NCI-H2171 treated with DMSO at 0.1 percent for 48 hours (cell line): ENCODE measurements at regions not wholly inside any gene's neighbourhood (a gene's known extent, or its start where the extent isn't known, plus 50 kb on each side); places are given as distances from the start of the nearest gene placed in this dataset.
"Not testable (repeated sequence)": the region's sequence is repeated elsewhere in the genome, so short reads cannot be mapped to it uniquely, and the experiment has no call there.

ENCODE experiments used
- DNase-seq: peaks from one replicate; lab custom pipeline; 2025; lab: John Stamatoyannopoulos, UW

DNA sequence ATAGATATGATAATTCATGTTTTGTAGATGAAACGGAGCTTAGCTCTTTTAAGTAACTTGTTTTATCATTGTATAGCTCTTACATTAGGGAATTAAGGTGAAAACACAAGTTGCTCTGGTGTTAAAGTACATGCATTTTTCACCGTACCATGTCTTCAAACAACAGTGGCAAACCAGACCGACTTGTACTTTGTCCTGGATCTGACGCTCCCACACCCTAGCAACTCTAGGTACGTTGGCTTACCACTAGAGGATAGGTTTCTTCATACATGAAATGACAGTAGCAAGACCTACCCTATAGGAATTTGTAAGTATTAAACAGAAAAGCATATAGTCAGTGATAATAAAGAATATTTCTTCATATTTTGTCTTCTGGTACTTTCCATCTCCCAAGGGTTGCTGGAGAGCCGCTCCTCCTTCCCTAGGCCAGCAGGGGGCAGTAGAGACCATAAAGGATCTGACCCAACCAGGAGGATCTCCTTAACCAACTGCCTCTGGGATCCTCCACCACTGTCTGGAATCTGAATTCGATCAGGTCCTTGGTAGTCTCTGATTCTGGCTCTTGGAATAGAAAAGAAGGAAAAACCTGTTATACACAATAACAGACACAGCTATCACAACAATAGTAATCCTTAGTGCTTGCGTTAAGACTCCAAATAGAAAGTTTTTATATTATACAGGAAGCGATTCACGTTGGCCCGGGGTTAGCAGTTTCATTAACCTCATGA lies 136.7 kb downstream of the CAVIN4 start:
- DNase-seq = peak; percentile 72

- DNase-seq = no peak
Measured at GRCh38 chr9:100715100-100715380, 137.2 kb downstream of the CAVIN4 start.

GRCh38 chr9:100718717-100719116 lies 140.8 kb downstream of the CAVIN4 start:
- no peak for DNase-seq

DNA sequence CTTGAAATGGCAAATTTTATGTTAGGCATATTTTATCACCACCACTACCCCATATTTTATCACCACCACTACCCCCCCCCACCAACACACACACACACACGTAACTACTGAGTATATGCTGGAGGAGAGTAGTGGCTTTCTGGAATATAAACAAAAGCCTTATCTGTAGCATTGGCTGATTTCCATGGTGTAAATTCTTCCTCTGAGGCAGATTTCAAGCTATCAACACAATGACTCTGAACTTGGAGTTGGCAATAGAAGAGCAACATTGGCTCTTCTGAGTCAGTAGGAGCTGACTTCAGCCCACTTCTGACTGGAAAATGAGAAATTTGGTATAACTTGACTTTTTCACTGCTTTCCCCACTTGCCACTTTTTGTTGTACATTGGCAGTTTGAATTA lies 143.0 kb downstream of the CAVIN4 start:
- DNase-seq = no peak

- DNase-seq = peak; percentile 40
Measured at GRCh38 chr9:100724886-100725285, 147.0 kb downstream of the CAVIN4 start.

DNA sequence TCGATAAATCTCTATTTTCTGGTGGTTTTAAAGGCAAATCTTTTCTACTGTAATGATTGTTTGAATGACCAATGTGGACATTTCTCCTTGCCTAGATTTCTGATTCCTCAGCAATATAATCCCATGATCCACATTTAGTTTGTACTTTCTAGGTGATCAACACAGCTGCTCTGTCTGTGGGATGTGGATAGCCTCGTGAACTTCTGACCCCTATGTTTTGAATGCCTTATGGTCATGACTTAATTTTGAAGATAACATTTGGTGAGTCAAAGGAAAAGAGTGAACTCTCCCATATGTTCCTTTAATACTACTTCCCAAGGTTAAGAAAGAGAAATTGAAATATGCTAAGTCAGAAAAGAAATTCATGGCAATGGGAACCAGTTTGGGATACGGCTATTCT lies 147.5 kb downstream of the CAVIN4 start:
- peak; percentile 70 for DNase-seq

DNA sequence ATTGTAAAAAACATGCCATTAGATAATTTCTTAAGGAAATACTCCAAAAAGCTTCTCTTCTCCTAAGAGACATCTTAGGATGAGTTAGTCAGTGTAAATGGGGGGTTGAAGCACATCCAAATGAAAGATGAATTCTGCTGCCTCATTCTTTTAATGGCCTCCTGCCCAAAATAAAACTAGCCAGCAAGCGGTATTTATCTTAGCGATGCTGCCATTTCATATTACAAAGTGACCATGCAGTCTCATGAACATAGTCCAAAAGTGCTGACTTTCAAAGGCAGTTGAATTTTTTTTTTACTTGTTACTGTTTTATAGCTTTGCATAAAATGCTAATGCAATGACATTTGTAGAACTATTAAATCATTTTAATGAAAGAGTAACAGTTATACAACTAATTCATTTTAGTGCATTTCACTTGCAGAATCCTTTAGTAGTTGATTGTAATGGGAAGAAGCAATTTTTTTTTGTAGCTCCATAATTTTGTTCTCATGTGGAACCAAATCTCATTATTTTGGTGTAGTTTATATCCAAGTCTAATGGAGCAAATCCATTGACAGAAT lies 151.5 kb downstream of the CAVIN4 start:
- DNase-seq = no peak

- DNase-seq = no peak
Measured at GRCh38 chr9:100730086-100730485, 152.2 kb downstream of the CAVIN4 start.

DNA sequence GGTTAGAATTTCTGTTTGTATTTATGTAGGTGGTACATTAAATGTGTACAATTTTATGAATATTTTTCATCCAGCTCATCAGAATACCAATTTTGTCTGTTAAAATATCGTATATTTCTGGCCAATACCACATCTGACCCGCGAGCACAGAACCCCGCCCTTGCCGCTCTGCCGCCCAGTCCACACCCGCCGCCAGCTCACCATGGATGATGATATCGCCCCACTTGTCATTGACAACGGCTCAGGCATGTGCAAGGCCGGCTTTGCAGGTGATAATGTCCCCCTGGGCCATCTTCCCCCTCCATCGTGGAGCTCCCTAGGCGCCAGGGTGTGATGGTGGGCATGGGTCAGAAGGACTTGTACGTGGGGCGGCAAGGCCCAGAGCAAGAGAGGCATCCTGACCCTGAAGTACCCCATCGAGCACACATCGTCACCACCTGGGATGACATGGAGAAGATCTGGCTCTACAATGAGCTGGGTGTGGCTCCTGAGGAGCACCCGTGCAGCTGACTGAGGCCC lies 153.2 kb downstream of the CAVIN4 start:
- no peak for DNase-seq

DNA sequence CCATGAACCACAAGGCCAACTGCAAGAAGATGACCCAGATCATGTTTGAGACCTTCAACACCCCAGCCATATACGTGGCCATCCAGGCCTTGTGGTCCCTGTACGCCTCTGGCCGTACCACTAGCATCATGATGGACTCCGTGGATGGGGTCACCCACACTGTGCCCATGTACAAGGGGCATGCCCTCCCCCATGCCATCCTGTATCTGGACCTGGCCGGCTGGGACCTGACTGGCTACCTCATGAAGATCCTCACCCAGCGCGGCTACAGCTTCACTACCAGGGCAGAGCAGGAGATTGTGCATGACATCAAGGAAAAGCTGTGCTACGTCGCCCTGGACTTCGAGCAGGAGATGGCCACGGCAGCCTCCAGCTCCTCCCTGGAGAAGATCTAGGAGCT lies 153.7 kb downstream of the CAVIN4 start:
- DNase-seq = no peak

GRCh38 chr9:100739208-100739607 lies 161.3 kb downstream of the CAVIN4 start:
- DNase-seq = no peak

- no peak for DNase-seq
Measured at GRCh38 chr9:100739666-100740065, 161.8 kb downstream of the CAVIN4 start.

- DNase-seq = not testable (repeated sequence)
Measured at GRCh38 chr9:100748930-100749329, 171.1 kb downstream of the CAVIN4 start.

GRCh38 chr9:100756217-100756616 lies 178.3 kb downstream of the CAVIN4 start:
- peak; percentile 96 for DNase-seq

DNA sequence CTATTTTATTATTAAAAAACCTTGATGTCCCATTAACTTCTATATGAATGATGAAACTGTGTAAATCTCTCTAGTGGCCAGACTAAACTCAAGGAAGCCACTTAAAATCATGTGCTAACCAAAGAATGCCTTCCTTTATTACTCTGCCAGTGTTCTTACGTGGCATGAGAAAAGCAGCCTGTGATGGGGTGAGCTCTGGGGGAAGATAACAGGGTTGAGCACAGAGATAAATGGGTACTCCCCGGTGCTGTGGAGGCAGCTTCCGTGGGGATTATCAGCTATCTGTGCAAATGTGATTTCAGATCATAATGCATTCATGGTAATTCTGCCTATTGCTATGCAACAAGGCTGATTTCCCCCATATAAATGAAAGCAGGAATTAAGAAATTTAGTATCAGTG lies 181.3 kb downstream of the CAVIN4 start:
- DNase-seq = no peak

DNA sequence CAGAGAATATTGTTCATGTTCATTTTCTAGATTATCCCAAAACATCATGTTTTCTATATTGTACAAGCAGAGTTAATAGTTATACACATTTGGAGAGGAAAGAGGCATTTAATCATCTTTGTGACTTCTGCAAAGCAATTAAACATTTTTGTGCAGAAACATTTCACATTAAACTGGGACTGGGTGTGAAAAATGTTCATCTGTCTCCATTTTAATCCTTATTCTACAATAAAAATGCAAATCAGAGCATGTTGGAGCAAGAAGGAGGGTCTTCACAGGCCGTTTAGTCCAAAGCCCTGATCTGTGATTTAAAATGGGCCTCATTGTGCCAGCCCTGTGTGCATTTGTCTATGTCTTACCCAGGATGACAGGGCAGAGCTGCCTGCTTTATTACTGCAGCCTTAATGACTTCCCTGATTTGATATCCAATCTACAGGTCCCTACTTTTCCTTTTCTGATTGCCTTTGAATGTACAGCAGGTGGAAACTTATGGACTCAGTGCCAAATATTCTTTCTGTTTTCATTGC lies 183.5 kb downstream of the CAVIN4 start:
- DNase-seq = no peak

GRCh38 chr9:100774326-100774725 lies 196.4 kb downstream of the CAVIN4 start:
- no peak for DNase-seq

DNA sequence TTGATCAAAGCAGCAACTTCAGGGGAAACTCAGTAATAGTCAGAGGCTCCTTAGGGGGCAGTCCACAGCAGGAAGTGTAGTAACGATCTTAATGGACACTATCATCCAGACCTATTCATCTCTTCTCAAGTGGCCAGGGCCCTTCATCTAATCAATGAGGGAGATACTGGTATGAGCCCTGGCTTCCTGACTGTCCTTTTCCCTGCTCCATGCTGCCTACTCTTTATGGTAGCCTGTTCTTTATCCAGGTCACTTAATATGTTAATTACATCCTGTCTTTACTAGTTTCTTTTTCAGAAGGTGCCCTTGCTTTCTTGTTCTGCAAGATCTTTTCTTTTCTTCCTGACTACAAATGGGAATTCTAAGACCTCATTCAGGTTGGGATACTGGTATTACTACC lies 197.1 kb downstream of the CAVIN4 start:
- no peak for DNase-seq

- no peak for DNase-seq
Measured at GRCh38 chr9:100775912-100776311, 198.0 kb downstream of the CAVIN4 start.

- no peak for DNase-seq
Measured at GRCh38 chr9:100784755-100785154, 206.9 kb downstream of the CAVIN4 start.

DNA sequence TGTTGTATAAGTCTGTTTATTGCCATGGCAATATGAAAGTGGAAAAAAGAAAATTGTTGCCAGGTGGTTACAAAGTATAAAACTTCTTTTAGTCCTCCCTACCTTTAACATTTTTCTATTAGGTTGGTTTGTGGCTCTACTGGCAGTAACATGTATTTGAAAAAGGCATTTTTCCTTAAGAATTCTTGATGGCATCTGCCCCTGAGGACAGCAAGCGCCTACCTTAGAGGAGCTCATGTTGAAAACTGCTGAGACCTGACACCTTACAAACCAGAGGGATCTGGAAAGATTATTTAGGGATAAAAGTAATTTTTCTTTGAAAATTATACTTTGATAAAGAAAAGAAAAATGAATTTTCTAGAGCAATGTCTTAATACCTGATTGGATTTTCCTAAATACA lies 208.1 kb downstream of the CAVIN4 start:
- no peak for DNase-seq

- no peak for DNase-seq
Measured at GRCh38 chr9:100794738-100795269, 216.9 kb downstream of the CAVIN4 start.

GRCh38 chr9:100803956-100804355 lies 224.6 kb upstream of the PLPPR1 start:
- no peak for DNase-seq

- DNase-seq = no peak
Measured at GRCh38 chr9:100811643-100812042, 216.9 kb upstream of the PLPPR1 start.
